GM21529 (cell line): ENCODE measurements at regions not wholly inside any gene's neighbourhood (a gene's known extent, or its start where the extent isn't known, plus 50 kb on each side); places are given as distances from the start of the nearest gene placed in this dataset.
A peak's percentile ranks its signal among the peaks of the same experiment; 100 is the strongest.
"Not testable (repeated sequence)": the region's sequence is repeated elsewhere in the genome, so short reads cannot be mapped to it uniquely, and the experiment has no call there.

Experiments
- ATAC-seq: cut with Tn5 transposase; IDR thresholded peaks from one replicate; pipeline ENCODE4 v1.9.1; 2021; ENCODE audit not compliant: unreplicated experiment

DNA sequence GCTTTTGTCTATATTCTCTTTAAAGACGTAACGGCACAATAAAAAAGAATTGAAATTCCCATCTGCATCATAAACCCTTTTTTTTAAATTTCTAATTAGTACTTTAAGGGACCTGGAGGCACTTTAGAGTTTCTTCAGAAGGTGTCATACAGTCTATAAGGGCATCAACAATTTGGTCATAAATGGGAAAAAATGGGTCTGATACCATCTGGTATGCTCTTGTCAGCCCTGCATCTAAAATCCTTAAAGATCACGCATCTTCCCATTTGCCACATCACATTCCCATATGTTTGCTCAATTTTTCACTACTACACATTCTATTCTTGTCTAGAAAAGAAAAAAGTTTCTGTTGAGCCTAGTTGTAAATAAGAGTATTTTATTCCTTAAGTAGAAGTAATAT, 53.8 kb downstream of the COX7C start:
- no peak for ATAC-seq

DNA sequence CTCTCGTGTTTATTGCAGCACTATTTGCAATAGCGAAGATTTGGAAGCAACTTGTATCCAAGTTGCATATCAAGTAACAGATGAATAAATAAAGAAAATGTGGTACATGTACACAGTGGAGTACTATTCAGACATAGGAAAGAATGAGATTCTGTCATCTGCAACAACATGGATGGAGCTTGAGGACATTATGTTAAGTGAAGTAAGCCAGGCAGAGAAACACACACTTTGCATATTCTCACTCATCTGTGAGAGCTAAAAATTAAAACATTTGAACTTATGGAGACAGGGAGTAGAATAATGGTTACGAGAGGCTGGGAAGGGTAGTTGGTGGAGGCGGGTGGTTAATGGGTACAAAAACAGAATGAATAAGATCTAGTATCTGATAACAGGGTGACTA, 56.3 kb downstream of the COX7C start:
- ATAC-seq, result no peak

DNA sequence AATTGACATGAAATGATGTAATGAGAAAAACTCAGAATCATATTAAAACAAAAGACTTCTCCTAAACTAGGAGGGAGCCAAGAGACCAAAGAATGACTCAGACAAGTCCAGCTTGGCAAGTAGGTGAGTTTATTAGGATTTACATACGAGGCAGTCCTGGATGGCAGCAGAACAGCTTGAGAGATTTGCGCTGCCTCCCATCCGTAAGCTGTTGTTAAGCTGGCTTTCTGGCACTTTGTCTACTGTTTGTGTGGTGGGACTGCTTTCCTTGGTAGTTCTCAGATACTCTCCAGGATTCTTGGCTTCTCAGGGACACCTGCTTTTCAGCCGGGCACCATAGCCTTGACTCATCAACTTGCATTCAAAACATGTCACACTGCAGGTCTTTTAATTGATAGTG, 57.6 kb downstream of the COX7C start:
- no peak for ATAC-seq

DNA sequence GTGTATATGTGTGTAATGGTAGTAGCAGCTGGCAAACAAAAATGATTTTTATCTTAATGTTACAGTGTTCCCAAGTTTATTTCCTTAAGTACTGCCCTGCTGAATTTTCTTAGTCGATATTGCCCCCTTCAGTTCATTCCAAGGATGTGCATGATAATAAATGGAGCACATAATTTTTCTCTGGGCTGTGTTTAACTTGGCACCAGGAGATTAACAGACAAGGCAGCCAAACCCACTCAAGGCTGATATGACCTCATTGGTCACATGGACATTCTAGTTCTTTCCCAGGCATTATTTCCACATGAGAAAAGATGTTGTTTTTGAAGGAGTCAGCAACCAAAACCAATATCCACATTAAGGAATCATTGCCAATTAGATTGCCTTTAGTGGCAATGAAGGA, 61.8 kb downstream of the COX7C start:
- peak; percentile 80 for ATAC-seq

DNA sequence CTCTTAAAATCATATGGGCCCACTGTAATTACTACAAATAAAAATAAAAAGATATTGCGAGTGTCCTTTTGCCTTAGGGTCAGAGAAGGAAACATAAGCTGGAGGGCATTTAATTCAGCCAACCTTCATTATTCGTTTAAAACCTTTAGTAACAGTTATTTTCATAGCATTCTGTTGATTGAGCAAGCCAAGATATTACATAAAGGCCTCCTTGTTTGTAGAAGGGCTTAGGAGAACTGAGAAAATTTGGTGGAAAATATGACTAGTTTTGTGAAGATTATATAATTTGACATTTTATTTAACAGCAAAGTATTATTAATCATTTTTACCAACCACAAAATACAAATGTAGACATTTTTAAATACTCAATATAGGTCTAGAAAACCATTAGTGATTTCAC, 62.2 kb downstream of the COX7C start:
- no peak for ATAC-seq

DNA sequence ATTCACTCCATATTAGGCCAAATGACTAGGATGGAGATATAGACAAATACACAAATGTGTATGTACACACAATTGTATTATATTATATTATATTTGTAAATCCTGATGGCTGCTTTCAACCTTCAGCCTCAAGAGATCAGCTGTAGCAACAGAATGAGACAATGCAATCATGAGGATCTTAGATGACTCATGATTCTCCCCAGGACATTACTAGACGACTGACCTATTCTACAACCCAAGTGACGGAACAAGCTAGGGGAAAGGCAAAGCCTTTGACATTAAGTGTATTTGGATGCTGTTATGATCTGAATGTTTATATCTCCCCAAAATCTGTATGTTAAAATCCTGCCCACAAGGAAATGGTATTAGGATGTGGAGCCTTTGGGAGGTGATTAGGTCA, 66.5 kb downstream of the COX7C start:
- no peak for ATAC-seq

DNA sequence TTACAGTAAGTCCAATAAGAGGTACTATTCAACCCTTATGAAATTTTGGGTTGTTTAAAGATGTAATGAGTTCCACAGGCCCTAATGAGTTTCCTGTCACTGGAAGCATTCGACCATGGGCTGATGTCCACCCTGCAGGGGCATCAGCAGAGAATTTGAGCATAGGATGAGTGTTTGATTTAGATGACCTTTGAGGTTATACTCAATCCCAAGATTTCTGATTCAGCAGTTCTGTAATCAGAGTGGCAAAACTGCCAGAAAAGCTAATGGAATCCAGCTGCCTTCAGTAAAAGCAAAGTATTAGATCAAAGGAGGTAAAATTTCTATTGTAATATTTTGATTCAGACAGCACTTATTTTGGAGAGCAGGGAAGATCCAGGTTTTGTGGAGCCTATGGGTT, 68.3 kb downstream of the COX7C start:
- ATAC-seq, result no peak

DNA sequence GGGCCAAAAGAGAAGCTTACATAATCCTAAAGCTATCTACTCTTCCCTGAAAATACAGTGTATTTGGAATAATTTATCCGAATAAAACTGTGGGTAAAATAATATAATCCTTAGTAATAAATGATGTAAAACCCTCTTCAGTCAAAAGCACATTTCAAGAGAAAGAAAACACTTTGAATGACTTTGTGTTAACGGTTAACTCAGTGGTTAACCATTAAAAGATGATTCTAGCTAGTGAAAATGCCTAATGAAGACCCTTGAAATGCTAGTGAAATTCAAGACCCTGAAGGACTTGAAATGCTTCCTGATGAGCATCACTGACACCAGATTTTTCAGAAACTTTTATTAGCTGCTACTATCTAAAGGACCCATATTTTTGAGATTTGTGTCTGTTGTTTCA, 70.7 kb downstream of the COX7C start:
- no peak for ATAC-seq

DNA sequence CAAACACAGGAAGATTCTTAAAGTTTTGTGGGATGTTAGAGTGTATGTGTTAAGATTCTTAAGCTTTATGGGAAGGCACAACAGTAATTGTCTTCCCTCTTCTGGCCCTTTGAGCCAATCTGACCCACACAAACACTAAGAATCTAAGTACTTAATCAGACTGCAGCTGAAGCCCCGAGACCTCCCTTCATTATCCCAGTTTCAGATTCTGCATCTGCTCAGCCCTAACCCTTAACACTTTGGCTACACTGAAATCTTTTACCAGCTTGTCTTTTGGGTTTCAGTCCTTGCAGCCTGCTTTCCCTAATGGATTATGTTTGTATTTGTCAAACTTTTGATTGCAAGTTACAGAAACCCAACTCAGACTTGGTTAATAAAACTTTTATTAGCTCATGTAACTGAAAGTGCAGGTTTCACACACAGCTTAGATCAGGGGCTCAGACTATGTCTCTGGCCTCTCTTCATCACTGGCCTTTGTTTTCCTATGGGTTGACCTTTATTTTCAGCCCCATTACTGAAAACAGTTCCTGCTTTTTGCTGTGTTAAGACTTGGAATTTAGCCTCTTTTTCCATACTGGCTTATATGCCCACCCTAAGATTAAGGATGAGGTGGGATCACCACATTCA, 71.5 kb downstream of the COX7C start:
- ATAC-seq, result no peak

DNA sequence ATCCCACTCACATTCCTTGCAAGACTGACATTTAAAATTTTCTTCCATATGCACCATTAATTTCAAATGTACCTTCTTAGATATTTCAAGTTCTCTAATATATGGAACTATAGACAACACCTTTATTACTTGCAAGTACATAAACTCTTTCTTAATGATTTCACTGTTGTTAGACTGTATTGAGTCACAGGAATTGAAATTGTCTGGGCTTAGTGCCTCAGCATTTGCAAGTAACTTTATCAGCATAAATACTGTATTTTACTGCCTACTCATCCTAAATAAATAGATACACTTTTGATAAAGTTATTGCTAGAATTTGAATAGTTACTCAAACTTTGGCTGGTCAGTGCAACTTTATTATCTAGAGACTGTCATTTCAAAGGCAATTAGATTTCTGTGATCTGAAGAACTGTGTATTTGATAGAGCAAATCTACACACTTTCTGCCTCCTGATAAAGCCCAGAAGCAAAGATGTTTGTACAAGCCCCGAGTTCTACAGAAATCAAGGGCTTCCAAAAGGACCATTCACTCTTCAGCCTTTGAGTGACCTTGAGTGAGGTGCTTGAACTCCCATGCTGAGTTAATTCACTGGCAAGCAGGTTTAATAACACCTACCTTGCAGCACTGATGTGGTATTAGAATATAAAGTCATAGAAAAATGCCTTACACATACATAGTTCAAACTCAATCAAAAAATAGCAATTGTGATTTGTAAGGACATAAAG, 91.6 kb downstream of the COX7C start:
- ATAC-seq, result no peak

DNA sequence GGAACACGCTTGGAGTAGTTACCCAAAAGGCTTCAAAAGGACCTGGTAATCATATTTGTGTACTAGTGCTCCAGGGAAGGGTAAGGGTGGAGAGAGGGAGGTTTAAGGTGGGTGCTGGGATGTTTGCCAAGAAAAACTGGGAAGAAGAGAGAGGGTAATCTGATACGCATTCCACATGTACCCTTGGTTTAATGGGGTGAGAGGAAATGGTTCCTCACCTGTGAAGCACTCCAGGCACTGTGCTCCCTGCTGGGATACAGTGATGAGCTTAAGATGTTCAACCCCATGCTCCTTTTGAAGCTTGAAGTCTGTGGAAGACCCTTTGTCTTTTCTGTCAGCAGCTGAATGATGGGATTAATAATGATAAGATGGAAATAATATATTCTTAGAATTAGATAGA, 98.4 kb downstream of the COX7C start:
- no peak for ATAC-seq

DNA sequence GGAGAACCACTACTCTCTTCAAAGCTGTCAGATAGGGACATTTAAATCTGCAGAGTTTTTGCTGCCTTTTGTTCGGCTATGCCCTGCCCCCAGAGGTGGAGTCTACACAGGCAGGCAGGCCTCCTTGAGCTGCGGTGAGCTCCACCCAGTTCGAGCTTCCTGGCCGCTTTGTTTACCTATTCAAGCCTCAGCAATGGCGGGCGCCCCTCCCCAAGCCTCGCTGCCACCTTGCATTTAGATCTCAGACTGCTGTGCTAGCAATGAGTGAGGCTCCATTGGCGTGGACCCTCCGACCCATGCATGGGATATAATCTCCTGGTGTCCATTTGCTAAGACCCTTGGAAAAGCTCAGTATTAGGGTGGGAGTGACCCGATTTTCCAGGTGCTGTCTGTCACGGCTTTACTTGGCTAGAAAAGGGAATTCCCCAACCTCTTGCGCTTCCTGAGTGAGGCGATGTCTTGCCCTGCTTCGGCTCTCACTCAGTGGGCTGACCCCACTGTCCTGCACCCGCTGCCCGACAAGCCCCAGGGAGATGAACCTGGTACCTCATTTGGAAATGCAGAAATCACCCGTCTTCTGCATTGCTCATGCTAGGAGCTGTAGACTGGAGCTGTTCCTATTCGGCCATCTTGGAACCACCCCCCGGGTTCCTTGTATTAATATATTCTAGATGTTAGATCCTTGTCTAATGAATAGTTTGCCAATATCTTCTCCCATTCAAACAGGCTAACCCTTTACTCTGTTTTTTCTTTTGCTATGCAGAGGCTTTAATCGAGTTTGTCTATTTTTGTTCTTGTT, 113.8 kb downstream of the COX7C start:
- ATAC-seq, result not testable (repeated sequence)

DNA sequence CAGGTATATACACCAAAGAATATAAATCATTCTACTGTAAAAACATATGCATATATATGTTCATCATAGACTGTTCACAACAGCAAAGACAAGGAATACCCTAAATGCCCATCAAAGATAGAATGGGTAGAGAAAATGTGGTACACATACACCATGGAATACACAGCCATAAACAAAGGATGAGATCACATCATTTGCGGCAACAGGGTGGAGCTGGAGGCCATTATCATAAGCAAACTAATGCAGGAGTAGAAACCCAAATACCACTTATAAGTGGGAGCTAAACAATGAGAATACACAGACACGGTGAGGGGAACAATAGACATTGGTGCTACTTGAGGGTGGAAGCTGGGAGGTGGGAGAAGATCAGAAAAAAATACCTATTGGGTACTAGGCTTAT, 117.6 kb downstream of the COX7C start:
- ATAC-seq, result no peak

DNA sequence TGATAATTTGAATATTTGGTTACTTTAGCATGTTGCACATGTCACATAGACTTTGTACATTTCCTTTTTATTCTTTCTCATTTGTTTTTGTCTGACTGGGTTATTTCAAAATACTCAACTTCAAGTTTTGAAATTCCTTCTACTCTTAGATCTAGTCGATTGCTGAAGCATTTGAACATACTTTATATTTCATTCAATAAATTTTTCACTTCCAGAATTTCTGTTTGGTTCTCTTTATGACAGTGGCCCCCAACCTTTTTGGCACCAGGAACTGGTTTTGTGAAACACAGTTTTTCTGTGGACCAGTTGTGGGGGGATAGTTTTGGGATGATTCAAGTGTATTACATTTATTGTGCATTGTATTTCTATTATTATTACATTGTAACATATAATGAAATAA, 119.8 kb downstream of the COX7C start:
- no peak for ATAC-seq

DNA sequence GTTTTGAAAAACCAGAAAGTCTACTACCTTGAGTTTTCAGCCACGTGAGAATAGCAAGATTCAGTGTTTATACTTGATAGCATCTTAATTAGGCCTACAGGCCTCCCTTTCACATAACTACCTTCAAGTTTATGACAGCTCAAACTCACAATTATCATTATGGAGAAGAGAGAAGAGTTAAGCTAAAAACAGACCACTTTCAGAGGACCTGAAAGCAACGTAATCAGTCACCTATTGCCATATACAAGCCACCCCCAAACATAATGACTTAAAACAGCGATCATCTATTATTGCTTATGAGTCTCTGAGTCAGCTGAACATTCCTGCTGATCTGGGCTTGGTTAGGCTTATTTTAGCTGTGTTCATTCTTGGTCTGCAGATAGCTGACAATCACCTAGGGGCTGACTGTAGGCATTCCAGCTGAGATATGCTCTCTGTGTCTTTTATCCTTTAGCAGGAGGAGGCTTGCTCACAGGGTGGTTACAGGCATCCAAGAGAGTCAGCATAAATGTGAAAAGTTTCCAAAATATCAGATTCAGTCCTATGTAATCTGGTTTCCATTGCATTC, 130.9 kb downstream of the COX7C start:
- ATAC-seq, result no peak

DNA sequence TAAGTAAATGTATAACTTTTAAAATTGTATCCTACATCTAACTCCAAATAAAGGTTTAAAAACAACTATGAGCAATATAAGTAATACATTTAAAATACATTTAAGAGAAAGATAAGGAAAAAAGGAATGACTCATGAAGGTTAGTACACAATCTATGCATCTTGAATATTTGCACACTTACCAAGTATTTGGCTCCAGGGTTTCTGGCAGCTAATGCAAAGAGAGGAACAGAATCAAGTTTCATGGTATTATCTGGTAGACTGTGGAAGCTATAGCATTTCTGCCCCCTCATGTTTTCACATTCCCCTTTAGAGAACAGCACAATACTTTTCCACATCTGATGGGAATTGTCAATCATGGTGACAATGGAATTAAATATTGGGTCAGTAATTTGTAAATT, 132.1 kb downstream of the COX7C start:
- ATAC-seq, result no peak

DNA sequence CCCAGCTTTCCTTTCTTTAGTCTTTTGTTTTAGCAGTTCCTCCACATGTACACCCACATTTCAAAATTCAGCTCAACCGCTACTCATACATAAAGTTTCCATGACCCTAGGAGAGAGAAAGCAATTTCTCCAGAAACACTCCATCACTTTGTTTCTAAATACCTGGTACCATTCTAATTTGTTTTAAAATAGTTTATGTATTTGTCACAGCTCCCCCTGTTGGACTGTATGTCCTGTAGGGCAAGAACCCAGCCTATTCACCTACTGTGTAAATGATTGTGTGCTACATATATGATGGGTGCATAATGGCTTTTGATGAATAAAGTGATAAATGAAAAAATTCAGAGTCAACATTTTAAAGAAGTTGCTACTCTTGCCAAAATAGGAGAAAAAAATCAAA, 139.1 kb downstream of the COX7C start:
- no peak for ATAC-seq

DNA sequence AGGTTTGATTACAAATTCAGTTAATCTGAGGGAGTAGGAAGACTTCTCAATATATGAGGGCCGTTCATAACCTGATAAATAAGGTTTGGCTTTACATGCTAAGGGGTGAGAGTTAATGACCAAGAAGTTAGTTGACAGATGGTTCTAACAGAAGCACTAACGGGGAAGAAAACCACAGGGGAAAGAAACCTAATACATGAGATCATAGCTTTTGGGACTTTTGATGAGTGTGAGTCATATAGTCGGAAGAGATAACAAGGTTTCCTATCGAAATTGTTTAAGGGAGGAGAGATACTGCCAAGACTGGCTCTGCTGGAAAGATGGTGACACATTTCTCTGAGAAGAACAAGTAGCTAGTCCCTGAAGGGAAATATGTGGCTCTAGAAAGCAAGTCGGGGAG, 140.1 kb downstream of the COX7C start:
- no peak for ATAC-seq

DNA sequence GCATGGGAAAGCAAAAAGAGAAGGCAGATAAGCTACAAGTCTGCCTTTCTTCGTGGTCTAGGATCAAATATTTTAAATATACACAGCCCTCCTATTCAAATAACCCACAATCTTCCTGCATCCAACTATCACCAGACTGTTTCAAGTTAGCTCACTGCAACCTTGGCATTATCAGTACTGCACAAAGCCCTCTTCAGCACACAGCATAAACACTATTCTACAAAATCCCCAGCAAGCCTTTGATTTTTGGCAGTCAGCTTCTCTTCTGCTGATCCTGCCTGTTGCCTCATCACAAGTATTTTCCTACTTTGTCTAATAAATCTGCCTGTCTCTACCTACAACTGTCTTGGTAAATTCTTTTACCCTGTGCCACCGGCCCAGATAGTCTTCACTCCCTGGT, 142.9 kb downstream of the COX7C start:
- ATAC-seq, result no peak

DNA sequence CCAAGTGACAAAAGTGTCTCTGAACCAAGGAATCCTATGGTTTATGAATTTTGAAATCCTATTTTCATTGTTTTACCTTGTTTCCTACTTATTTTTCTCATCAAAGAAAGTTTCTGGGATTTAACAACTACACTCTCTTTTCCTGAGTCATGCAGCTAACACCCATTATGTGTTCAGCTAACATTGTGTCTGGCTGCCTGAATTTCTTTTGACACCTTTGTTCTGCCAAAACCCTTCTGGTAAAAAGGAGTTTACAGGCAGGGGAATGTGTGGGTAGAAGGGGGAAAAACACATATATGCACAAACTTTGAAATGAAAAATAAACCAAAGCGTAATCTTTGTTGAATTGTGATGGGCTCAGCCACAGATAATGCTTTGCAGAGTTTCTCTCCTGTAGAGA, 146.2 kb downstream of the COX7C start:
- ATAC-seq, result no peak

DNA sequence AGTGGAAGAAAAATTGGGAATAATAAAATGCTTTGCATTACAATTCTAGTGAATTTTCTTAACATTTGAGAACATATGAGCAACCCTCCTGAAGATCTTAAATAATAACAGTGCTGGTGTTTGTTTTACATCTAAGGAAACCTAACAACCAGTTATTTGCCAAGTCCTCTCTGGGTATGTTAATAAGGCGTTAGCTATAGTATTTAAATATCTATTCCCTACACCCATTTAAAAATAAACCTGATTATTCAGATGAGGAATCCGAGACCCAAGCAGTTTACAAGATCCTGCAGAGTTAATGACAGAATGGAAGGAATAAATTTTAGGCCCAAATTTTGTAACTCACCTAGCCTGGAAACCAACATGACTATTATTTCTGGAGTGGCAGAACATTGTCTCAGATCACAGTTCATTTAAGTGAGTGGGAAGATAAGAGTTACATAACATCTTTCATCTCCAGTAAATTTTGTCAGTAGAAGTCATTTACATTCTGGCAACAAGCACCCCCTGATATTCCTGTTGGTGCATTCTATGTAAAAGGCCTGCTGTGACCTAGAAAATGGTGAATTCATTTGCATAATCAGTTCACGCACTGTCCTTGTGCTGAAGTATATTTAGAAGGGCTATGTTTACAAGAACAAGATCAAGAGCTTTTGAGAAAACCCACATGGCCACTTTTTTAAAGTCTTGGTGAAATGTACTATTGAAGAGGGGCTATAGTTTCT, 148.2 kb downstream of the COX7C start:
- ATAC-seq, result no peak
